Right lung (tissue), 2 donors: ENCODE measurements at regions not wholly inside any gene's neighbourhood (a gene's known extent, or its start where the extent isn't known, plus 50 kb on each side); places are given as distances from the start of the nearest gene placed in this dataset.
"Not testable (repeated sequence)": the region's sequence is repeated elsewhere in the genome, so short reads cannot be mapped to it uniquely, and the experiment has no call there.

Source experiments
- DNase-seq, 2 donors: peaks; one replicate each; pipeline ENCODE4 v3.0.0-alpha.2; 2013

- no peak for DNase-seq
Measured at GRCh38 chr2:242004223-242004901, 134.8 kb downstream of the RTP5 start.

DNA sequence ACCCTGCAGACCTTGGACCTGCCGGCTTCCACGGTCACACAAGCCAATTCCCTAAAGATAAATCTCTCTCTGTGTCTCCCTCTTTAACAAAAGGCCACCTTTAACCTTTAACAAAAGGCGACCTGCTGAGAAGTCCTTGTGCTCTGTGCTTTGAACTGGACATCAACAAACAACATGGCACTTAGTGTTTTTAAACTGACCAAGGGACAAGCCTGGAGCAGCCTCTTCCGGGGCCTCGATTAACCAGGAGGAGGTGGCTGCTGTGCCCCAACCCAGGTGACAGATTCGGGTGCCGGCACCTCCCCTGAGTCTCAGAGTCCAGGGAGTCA lies 135.3 kb downstream of the RTP5 start:
- no peak for DNase-seq

DNA sequence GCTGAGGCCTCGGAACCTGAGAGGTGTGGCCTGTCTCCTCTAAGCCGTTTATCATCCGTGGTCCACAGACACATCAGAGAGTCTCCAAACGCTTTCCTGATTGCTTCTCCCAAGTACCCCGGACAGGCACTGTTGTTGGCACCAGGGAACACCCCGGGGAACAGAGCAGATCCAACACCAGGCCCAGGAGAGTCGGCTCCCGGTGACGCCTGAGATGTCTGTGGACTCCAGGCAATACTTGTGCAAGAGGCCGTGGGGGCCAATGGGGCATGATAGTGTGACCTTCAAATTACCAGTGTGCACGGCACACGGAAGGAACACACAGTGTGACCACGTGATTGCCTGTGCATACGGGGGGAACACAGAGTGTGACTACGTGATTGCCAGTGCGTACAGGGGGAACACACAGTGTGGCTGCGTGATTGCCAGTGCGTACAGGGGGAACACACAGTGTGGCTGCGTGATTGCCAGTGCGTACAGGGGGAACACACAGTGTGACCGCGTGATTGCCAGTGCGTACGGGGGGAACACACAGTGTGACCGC lies 136.6 kb downstream of the RTP5 start:
- DNase-seq, result not testable (repeated sequence)

DNA sequence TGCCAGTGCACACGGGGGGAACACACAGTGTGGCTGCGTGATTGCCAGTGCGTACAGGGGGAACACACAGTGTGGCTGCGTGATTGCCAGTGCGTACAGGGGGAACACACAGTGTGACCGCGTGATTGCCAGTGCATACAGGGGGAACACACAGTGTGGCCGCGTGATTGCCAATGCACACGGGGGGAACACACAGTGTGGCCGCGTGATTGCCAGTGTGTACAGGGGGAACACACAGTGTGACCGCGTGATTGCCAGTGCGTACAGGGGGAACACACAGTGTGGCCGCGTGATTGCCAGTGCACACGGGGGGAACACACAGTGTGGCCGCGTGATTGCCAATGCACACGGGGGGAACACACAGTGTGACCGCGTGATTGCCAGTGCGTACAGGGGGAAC lies 139.4 kb downstream of the RTP5 start:
- not testable (repeated sequence) for DNase-seq

DNA sequence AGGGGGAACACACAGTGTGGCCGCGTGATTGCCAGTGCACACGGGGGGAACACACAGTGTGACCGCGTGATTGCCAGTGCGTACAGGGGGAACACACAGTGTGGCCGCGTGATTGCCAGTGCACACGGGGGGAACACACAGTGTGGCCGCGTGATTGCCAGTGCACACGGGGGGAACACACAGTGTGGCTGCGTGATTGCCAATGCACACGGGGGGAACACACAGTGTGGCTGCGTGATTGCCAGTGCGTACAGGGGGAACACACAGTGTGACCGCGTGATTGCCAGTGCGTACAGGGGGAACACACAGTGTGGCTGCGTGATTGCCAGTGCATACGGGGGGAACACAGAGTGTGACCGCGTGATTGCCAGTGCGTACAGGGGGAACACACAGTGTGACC lies 140.3 kb downstream of the RTP5 start:
- not testable (repeated sequence) for DNase-seq

DNA sequence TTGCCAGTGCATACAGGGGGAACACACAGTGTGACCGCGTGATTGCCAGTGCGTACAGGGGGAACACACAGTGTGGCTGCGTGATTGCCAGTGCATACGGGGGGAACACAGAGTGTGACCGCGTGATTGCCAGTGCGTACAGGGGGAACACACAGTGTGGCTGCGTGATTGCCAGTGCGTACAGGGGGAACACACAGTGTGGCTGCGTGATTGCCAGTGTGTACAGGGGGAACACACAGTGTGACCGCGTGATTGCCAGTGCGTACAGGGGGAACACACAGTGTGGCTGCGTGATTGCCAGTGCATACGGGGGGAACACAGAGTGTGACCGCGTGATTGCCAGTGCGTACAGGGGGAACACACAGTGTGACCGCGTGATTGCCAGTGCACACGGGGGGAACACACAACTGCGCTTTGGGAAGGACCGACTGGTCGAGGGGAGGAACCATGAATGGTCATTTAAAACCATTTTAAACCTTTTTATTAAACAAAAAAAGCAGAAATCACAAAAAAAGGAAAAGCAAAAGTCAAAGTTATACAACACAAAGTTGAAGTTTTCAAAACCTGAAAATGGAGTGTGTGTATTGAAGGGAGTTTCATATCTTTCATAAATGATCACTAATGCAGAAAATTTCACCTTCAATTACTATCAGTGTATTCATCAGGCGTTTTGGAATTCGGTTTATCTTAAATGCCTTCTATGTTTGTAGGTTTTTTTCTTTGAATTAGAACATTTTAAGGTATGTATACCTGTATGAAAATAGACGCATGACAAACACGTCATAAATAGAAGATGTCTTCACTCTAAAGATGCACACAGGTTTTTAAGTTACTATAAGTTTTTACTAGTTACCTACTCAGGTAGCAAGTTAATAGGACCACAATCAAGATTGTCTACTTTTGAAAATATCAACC lies 141.0 kb downstream of the RTP5 start:
- DNase-seq, result not testable (repeated sequence)

- no peak for DNase-seq
Measured at GRCh38 chr2:242011167-242011513, 141.6 kb downstream of the RTP5 start.

GRCh38 chr2:242011516-242011915 lies 142.0 kb downstream of the RTP5 start:
- no peak for DNase-seq

GRCh38 chr2:242011991-242012764 lies 142.6 kb downstream of the RTP5 start:
- DNase-seq, result no peak

DNA sequence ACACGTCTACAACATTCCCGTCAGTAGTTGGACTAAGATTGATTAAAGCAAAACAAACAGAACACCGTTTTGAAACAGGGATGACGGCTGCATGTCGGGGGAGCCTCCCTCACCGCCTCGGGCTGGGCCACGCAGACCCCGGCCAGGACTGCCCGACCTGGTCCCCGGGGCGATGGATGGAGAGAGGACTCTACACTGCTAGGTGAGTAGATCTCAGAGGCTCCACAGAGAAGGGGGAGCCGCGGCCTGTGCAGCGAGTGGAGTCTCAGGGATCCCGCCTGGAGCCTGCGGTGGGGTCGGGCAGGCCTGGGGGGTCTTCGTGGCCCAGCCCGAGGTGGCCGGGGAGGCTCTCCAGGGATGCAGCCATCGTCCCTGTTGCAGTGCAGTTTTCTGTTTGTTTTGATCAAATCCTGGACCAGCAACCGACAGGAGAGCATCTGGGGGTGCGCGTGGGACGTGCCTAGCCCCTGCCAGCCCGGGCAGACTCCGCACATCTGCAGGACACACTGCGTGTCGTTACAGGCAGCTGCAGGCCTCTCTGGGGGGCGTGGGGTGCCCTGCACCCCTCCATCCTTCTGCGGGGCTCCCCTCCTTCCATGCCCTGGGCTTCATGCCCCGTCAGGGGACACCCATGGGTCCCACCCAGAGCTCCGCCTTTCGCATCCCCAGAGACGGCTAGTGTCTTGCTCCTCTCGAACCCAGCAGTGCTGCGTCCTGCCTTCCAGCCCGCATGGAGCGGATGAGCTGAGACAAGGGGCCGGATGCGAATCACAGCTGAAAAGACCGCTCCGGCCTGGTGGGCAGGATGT lies 143.6 kb downstream of the RTP5 start:
- DNase-seq, result no peak

GRCh38 chr2:242013771-242014170 lies 144.2 kb downstream of the RTP5 start:
- no peak for DNase-seq

DNA sequence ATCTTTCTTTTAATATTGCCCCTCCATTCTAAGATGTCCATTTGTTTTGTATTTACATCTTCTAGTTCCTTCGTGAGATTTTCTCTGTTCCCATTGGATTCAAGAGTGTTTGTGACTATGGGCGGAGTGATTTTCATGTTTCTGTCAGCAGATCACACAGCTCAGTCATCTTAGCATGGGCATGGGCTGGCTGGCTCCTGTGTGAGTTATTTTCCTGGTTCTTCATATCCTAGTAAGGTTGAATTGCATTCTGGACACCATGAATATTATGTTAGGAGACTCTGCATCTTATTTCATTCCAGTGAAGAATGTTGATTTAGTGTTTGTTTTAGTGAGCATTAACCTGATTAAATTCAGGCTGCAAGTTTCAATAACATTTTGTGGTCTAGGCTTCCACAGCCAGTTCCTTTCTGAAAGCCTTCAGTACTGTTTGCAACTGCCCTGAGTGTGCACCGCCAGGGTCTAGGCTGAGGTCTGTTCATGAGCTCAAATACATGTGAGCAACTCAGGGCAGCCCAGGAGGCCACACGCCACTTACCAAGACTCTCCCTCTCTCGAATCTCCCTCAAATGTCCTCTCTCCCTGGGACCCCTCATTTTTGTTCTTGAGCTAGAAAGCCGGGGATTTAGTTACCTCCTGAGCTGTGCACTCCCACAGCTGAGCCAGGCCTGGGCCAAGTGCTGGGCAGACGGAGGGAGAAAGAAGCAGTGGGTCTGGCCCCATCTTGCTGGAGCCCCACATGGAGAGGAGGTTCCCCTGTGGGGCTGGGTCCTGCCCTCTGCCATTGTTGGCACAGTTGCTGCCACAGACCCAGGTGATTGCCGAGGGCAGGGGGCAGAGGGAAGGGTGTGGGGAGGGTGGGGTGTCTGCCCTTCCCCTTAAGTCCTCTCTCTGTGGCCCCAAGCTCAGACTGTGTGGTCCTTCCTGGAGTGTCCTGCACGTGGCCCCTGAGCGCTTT lies 145.9 kb downstream of the RTP5 start:
- DNase-seq, result no peak

GRCh38 chr2:242017086-242017485 lies 147.6 kb downstream of the RTP5 start:
- no peak for DNase-seq

GRCh38 chr2:242018416-242018815 lies 148.9 kb downstream of the RTP5 start:
- not testable (repeated sequence) for DNase-seq

GRCh38 chr2:242019344-242019743 lies 149.8 kb downstream of the RTP5 start:
- no peak for DNase-seq

- no peak for DNase-seq
Measured at GRCh38 chr2:242020196-242021004, 150.9 kb downstream of the RTP5 start.

GRCh38 chr2:242022550-242023290 lies 153.2 kb downstream of the RTP5 start:
- DNase-seq, result no peak

DNA sequence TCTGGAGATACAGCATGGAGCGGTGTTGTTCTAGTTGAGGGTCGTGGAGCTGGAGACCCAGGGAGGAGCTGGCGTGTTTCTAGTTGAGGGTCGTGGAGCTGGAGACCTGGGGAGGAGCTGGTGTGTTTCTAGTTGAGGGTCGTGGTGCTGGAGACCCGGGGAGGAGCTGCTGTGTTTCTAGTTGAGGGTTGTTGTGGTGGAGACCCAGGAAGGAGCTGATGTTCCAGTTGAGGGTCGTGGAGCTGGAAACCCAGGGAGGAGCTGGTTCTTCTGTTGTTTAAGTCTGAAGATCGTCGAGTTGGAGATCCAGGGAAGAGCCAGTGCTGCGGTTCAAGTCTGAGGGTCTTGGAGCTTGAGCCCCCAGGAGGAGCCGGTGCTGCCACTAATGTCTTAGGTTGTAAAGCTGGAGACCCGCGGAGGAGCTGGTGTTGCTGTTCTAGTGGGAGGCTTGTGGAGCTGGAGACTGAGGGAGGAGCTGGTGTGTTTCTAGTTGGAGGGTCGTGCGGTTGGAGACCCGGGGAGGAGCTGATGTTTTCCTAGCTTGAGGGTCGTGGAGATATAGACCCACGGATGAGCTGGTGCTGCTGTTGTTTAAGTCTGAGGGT lies 155.3 kb downstream of the RTP5 start:
- DNase-seq, result no peak
